ENCODE measurements at regions not wholly inside any gene's neighbourhood (a gene's known extent, or its start where the extent isn't known, plus 50 kb on each side); places are given as distances from the start of the nearest gene placed in this dataset.

- no peak for DNase-seq (ENCODE audit: low read depth)
- no peak overlapping the region for H3K4me3 ChIP-seq (ENCODE audit: low read depth, low read length)
- no peak for TF ChIP-seq CTCF (IDR thresholded peaks at IDR 0.05; ENCODE audit: insufficient read depth, low read depth, low read length)
These were observed 55.9 kb upstream of the KCNMB1 start for GRCh38 chr5:170444969-170445505.

GRCh38 chr5:170444181-170444580, 55.0 kb upstream of the KCNMB1 start:
- TF ChIP-seq CTCF (IDR thresholded peaks at IDR 0.05; ENCODE audit: insufficient read depth, low read depth, low read length), result no peak
- no peak for DNase-seq (ENCODE audit: low read depth)
- no peak overlapping the region for H3K4me3 ChIP-seq (ENCODE audit: low read depth, low read length)

- TF ChIP-seq CTCF (IDR thresholded peaks at IDR 0.05; ENCODE audit: insufficient read depth, low read depth, low read length), result no peak
- no peak overlapping the region for H3K4me3 ChIP-seq (ENCODE audit: low read depth, low read length)
- DNase-seq (ENCODE audit: low read depth), result no peak
These were observed 54.5 kb upstream of the KCNMB1 start for GRCh38 chr5:170443624-170444023.

GRCh38 chr5:170442921-170443320, 53.8 kb upstream of the KCNMB1 start:
- no peak for DNase-seq (ENCODE audit: low read depth)
- no peak for TF ChIP-seq CTCF (IDR thresholded peaks at IDR 0.05; ENCODE audit: insufficient read depth, low read depth, low read length)
- no peak overlapping the region for H3K4me3 ChIP-seq (ENCODE audit: low read depth, low read length)

GRCh38 chr5:170442391-170442790, 53.2 kb upstream of the KCNMB1 start:
- H3K4me3 ChIP-seq (ENCODE audit: low read depth, low read length), result no peak overlapping the region
- DNase-seq (ENCODE audit: low read depth), result no peak
- no peak for TF ChIP-seq CTCF (IDR thresholded peaks at IDR 0.05; ENCODE audit: insufficient read depth, low read depth, low read length)

- H3K4me3 ChIP-seq (ENCODE audit: low read depth, low read length), result no peak overlapping the region
- no peak for DNase-seq (ENCODE audit: low read depth)
- no peak for TF ChIP-seq CTCF (IDR thresholded peaks at IDR 0.05; ENCODE audit: insufficient read depth, low read depth, low read length)
These were observed 52.2 kb upstream of the KCNMB1 start for GRCh38 chr5:170441393-170441784.

- no peak for TF ChIP-seq CTCF (IDR thresholded peaks at IDR 0.05; ENCODE audit: insufficient read depth, low read depth, low read length)
- no peak overlapping the region for H3K4me3 ChIP-seq (ENCODE audit: low read depth, low read length)
- no peak for DNase-seq (ENCODE audit: low read depth)
These were observed 51.7 kb upstream of the KCNMB1 start for GRCh38 chr5:170440771-170441392.
